GM18868 (cell line): ENCODE measurements at regions not wholly inside any gene's neighbourhood (a gene's known extent, or its start where the extent isn't known, plus 50 kb on each side); places are given as distances from the start of the nearest gene placed in this dataset.
"Not testable (repeated sequence)": the region's sequence is repeated elsewhere in the genome, so short reads cannot be mapped to it uniquely, and the experiment has no call there.

Experiments
- ATAC-seq: cut with Tn5 transposase; IDR thresholded peaks from one replicate; pipeline ENCODE4 v1.9.1; 2021; ENCODE audit warnings: mild to moderate bottlenecking, moderate library complexity; ENCODE audit not compliant: unreplicated experiment

GRCh38 chr11:106276859-106277436 is 199.5 kb downstream of the AASDHPPT start:
- no peak for ATAC-seq

DNA sequence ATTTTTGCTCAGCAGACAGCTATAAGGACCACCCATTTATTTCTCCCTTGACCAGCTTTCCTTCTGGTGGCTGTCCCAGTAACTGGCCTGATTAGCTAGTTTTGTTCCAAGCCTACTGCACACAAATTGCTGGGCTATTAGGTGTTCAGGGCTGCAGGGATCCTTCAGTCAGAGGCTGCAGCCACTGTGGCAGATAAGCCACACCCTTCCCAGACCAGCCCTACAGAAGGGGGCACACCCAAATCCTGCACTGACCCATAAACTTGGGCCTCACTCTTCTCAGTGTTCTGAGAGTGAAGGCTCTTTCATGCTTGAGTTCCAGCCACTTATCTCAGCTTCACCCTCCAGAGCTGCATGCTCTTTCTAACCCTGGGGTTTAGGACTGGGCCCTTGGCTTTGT is 200.0 kb downstream of the AASDHPPT start:
- ATAC-seq, result no peak

GRCh38 chr11:106278391-106278790 is 200.9 kb downstream of the AASDHPPT start:
- no peak for ATAC-seq

- ATAC-seq, result no peak
Measured at GRCh38 chr11:106280036-106280435, 202.6 kb downstream of the AASDHPPT start.

DNA sequence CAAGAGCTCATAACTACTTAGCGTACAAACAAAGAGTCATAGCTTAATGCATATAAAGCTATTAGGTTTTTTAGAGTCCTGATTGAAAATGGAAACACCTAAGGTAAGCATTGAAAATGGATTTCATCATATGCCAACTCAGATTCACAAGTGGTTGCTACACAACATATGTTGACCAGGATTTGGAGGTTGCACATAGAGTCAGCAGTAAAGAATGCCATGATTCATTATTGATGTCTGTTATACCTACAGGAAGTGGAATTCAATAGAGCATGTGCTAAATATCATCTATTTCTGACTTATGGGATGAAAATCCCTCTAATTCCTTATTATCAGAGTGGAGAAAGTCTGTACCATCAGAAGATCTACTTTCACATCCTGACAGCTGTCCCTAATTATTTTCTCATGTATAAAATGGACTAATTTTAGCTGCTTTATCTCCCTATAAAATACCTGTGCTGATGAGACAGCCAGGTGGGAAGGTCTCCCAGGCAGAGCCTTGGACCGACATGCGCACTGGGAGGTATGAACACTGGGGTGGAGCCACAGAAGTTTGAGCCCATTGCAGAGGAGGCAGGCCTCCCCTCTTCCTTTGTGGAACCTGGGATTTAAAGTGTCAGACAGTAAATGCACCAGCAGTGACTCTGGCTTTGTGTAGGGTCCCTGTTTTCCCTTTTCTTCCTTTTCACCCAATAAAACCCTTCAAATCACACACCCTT is 204.2 kb downstream of the AASDHPPT start:
- ATAC-seq, result no peak

DNA sequence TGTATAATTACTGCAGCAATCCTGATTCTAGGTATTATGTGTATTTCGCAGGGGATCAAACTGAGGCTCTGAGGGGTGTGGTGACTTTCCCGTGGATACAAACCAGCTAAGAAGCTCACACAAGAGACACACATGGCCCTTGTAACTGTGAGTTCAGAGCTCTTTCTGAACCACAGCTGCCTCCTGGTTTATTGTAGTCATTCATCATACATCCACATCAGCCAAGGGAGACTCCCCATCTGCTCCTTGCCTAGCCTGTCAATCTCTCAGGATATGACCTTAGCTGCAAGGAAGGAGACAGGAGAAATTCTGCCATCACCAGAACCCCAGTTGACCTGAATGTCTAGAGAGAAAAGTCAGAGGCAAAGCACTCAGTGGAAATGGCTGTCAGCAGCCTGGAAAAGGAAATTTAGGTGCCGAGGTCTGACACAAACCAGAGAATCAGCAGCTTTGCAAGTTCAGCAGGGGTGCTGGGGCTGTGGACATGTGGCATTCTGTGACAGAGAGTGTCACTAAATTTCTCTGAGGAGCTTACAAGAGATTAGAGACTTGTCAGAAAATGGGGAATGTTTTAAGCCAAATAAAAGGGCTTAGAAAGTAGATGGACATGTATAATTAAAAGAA is 209.5 kb downstream of the AASDHPPT start:
- no peak for ATAC-seq

DNA sequence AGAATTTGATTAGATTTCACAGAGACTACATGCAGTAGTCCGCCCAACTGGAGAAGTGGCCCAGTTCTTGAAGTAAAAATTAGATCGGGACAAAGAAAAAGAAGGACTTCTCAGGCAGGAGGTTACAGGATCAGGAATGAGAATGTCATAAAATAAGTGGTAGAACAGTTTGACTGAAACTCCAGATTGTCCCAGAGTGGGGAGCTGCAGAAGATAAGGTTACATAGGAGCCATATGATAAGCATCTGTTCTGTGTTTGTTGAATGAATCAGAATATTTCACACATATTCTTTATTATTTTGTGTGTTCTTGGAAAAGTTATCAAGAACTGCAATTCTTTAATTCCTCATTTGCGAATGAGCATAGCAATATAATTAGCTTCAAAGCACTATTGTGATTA is 210.6 kb downstream of the AASDHPPT start:
- no peak for ATAC-seq

DNA sequence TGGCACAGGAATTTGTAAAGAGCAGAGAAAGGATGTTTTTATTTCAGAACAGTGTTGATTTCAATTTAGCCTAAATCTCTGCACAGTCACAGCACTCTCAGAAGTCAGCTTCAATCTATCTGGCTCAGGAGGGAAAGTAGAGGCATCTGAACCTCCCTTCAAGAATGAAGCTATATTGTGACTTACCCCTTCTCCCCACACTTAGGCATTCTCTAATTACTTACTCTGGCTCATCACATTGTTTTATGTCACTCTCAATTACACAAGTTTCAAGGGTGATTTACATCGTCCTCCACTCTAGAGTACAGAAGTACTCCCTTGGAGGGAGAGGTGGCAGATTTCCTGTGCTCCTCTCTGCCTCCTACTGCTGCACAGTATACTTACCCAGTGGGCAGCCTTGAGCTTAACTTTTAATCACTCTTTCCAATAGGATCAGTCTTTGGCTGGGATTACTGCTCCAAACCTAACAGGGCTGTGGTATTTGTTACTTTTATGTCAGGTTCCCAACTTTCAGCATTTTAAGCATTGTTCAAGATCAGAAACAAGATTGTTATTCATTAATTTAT is 211.4 kb downstream of the AASDHPPT start:
- ATAC-seq, result no peak

DNA sequence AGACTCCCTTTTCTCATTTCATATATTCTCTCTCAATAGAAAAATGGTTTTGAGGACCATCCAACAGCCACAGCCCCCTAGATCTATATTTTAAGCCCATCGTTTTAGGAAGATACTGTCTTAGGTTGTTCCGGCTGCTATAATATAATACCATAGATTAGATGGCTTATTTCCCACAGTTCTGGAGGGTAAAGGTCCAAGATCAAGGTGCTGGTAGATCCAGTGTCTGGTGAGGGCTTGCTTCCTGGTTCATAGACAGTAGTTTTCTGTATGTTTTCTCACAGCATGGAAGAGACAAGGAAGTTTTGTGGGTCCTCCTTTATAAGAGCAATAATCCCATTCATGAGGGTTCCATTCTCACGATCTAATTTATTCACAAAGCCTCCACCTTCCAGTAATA is 215.1 kb downstream of the AASDHPPT start:
- ATAC-seq, result no peak

GRCh38 chr11:106295974-106296373 is 218.5 kb downstream of the AASDHPPT start:
- ATAC-seq, result no peak

GRCh38 chr11:106302416-106302815 is 225.0 kb downstream of the AASDHPPT start:
- ATAC-seq, result no peak

GRCh38 chr11:106304274-106304673 is 226.8 kb downstream of the AASDHPPT start:
- ATAC-seq, result no peak

DNA sequence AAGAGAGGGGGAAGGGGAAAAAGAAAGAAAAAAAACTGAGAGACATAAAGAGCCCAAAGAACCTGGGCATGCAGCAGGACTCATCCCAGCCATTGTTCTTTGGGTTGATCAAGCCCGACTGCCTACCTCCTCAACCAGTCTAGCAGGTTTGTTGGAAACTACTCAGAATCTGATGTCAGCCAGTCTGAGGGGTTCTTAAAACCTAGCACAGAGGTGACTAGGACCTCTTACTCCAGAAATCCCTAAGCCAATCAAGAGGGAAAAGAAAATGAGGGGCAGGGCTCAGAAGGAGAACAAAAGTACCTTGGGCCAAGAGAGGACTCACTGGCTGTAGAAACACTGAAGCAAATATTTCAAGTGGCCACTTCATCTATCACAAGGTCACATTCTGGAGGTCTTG is 228.0 kb downstream of the AASDHPPT start:
- ATAC-seq, result no peak

GRCh38 chr11:106306942-106307341 is 229.5 kb downstream of the AASDHPPT start:
- no peak for ATAC-seq

GRCh38 chr11:106309070-106309684 is 231.7 kb downstream of the AASDHPPT start:
- ATAC-seq, result no peak

GRCh38 chr11:106311531-106312230 is 234.2 kb downstream of the AASDHPPT start:
- ATAC-seq, result no peak

DNA sequence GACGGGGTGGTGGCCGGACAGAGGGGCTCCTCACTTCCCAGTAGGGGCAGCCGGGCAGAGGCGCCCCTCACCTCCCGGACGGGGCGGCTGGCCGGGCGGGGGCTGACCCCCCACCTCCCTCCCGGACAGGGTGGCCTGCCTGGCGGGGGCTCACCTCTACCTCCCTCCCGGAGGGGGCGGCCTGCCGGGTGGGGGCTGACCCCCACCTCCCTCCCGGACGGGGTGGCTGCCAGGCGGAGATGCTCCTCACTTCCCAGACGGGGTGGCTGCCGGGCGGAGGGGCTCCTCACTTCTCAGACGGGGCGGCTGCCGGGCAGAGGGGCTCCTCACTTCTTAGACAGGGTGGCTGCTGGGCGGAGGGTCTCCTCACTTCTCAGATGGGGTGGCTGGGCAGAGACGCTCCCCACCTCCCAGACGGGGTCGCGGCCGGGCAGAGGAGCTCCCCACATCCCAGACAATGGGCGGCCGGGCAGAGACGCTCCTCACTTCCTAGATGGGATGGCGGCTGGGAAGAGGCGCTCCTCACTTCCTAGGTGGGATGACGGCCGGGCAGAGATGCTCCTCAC is 239.8 kb downstream of the AASDHPPT start:
- ATAC-seq, result not testable (repeated sequence)

- no peak for ATAC-seq
Measured at GRCh38 chr11:106321601-106322000, 244.1 kb downstream of the AASDHPPT start.

DNA sequence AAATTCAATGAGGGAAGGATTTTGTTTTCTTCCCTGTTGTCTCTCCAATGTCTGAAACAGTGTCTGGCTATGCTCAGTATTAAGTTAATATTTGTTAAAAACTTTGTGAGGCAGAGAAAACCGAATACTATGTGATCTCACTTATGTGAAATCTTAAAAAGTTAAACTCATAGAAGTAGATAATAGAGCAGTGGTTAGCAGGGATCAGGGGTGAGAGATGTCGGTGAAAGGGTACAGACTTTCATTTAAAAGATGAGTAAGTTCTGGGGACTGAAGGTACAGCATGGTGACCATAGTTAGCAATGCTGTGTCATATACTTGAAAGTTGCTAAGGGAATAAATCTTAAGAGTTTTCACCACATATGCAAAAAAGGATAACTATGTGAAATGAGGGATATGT is 244.6 kb downstream of the AASDHPPT start:
- ATAC-seq, result no peak

- no peak for ATAC-seq
Measured at GRCh38 chr11:106326087-106326486, 248.6 kb downstream of the AASDHPPT start.

- no peak for ATAC-seq
Measured at GRCh38 chr11:106327134-106327533, 249.7 kb downstream of the AASDHPPT start.
